ENCODE measurements at regions not wholly inside any gene's neighbourhood (a gene's known extent, or its start where the extent isn't known, plus 50 kb on each side); places are given as distances from the start of the nearest gene placed in this dataset.

- no peak for DNase-seq
These were observed 254.9 kb upstream of the IGF1R start for GRCh38 chr15:98393471-98393870.

GRCh38 chr15:98394546-98394945 lies 253.8 kb upstream of the IGF1R start:
- no peak for DNase-seq

GRCh38 chr15:98395974-98396610 lies 252.2 kb upstream of the IGF1R start:
- no peak for DNase-seq

- DNase-seq, result no peak
These were observed 250.9 kb upstream of the IGF1R start for GRCh38 chr15:98397419-98397818.

GRCh38 chr15:98398056-98398455 lies 250.3 kb upstream of the IGF1R start:
- DNase-seq, result no peak

- DNase-seq, result no peak
These were observed 249.5 kb upstream of the IGF1R start for GRCh38 chr15:98398886-98399285.

- no peak for DNase-seq
These were observed 248.2 kb upstream of the IGF1R start for GRCh38 chr15:98400120-98400519.

GRCh38 chr15:98401029-98401428 lies 247.3 kb upstream of the IGF1R start:
- no peak for DNase-seq

- DNase-seq, result no peak
These were observed 245.9 kb upstream of the IGF1R start for GRCh38 chr15:98402486-98402885.

GRCh38 chr15:98403169-98403568 lies 245.2 kb upstream of the IGF1R start:
- DNase-seq, result no peak

- no peak for DNase-seq
These were observed 244.8 kb upstream of the IGF1R start for GRCh38 chr15:98403569-98403968.

GRCh38 chr15:98405013-98405412 lies 243.3 kb upstream of the IGF1R start:
- DNase-seq, result no peak

- no peak for DNase-seq
These were observed 240.1 kb upstream of the IGF1R start for GRCh38 chr15:98408231-98408630.

GRCh38 chr15:98410328-98410727 lies 238.0 kb upstream of the IGF1R start:
- DNase-seq, result no peak

GRCh38 chr15:98412852-98413251 lies 235.5 kb upstream of the IGF1R start:
- DNase-seq, result no peak

- no peak for DNase-seq
These were observed 234.3 kb upstream of the IGF1R start for GRCh38 chr15:98413933-98414546.

GRCh38 chr15:98416222-98416855 lies 232.0 kb upstream of the IGF1R start:
- no peak for DNase-seq

- DNase-seq, result no peak
These were observed 231.0 kb upstream of the IGF1R start for GRCh38 chr15:98417346-98417745.

- DNase-seq, result no peak
These were observed 230.2 kb upstream of the IGF1R start for GRCh38 chr15:98418122-98418521.

- DNase-seq, result no peak
These were observed 229.1 kb upstream of the IGF1R start for GRCh38 chr15:98419173-98419780.

- DNase-seq, result no peak
These were observed 227.5 kb upstream of the IGF1R start for GRCh38 chr15:98420837-98421236.

- no peak for DNase-seq
These were observed 226.8 kb upstream of the IGF1R start for GRCh38 chr15:98421419-98422129.

- no peak for DNase-seq
These were observed 226.2 kb upstream of the IGF1R start for GRCh38 chr15:98422130-98422478.

GRCh38 chr15:98425173-98425572 lies 223.2 kb upstream of the IGF1R start:
- DNase-seq, result no peak

All from GF-D8 (cell line).